ENCODE measurements at regions not wholly inside any gene's neighbourhood (a gene's known extent, or its start where the extent isn't known, plus 50 kb on each side); places are given as distances from the start of the nearest gene placed in this dataset.
A peak's percentile ranks its signal among the peaks of the same experiment; 100 is the strongest.

DNA sequence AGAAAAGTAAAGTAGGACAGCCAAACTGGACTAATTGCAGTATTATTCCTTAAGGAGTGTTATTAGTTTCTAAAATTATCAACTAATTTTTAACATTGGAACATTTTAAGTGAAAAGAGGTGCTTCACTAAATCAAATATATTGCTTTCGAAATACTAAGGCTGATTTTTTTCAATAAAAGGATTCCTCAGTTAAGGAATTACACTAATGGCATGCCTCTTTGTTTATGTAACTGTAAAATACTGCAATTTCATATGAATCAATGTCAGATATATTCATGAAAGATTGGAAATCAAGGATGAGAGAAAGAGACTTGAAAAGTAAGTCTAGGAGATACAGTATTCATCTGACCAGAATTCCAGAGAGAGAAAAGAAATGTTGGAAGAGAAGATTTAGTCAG lies 129.8 kb downstream of the TANC2 start:
- no peak for TF ChIP-seq CTCF (conservative IDR thresholded peaks at IDR 0.05)
- no peak overlapping the region for H3K27ac ChIP-seq

- no peak for TF ChIP-seq CTCF (conservative IDR thresholded peaks at IDR 0.05)
- no peak overlapping the region for H3K27ac ChIP-seq
Measured at GRCh38 chr17:63096426-63096825, 130.4 kb downstream of the TANC2 start.

DNA sequence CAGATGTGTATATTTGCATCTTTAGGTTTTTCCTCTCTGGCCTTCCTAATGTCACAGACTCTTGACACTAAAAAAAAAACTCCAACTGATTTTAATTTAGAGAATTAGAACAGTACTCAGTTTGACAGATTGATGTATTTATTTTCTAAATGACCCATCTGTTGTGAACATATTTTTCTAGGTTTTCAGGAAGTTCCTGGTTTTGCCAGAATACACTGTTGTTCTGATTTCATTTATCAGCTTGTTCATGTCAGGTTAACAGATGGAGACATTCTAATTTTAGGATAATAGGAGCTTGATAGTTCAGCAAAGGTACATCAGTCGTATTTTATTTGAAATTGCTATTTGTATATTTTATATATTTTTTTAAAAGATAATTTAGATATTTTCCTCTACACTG lies 133.4 kb downstream of the TANC2 start:
- H3K27ac ChIP-seq: no peak overlapping the region
- TF ChIP-seq CTCF (conservative IDR thresholded peaks at IDR 0.05): no peak

DNA sequence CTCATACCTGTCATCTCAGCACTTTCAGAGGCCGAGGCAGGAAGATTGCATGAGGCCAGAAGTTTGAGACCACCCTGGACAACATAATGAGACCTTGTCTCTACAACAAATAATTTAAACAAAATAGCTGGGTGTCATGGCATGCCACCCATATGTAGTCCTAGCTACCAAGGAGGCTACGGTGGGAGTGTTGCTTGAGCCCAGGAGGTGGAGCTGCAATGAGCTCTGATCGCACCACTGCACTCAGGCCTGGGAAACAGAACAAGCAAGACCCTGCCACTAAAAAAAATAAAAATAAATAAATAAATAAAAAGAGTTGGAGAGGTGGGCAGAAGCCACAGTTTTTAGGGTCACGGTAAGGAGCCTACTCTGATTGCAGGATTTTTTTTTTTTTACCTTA lies 136.0 kb downstream of the TANC2 start:
- TF ChIP-seq CTCF (conservative IDR thresholded peaks at IDR 0.05): no peak

DNA sequence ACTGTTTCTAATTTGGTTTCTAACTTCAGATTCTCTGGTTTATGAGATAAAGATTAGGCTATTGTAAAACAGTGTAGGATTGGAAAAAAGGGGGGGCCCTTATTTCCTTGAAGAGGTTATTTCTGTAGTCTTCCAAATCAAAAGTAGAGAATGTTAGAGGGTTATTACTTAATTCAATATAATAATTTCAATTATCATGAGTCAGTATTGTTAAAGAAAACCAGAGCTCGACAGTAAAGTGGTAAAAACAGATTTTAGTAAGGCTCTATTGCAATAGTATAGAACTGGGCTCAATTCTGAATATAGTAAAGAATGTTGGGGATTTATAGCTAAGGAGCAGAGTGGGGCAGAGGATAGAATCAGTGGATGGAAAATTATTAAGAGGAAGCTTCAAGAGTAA lies 140.0 kb downstream of the TANC2 start:
- no peak for TF ChIP-seq CTCF (conservative IDR thresholded peaks at IDR 0.05)
- H3K27ac ChIP-seq: no peak overlapping the region

More for the DNA sequence above, 136.0 kb downstream of the TANC2 start:
- H3K27ac ChIP-seq: no peak overlapping the region

DNA sequence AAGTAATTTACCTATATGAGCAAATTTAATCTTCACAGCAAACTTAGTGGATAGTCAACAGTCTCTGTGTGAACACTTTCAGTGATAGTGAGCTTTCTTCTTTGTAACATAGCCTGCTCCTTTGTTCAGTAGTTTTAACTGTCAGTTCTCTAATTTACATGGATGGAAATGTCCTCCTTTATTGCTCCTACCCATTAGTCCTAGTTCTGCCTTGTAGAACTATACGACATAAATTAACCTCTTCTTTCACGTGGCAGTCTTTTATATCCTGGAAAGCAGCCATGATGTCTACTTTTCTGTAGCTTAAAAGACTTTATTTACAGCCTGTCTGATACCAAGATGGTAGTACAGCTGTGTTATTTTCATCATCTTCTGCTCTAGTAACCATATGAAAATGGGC lies 143.6 kb downstream of the TANC2 start:
- TF ChIP-seq CTCF (conservative IDR thresholded peaks at IDR 0.05): no peak
- no peak overlapping the region for H3K27ac ChIP-seq

DNA sequence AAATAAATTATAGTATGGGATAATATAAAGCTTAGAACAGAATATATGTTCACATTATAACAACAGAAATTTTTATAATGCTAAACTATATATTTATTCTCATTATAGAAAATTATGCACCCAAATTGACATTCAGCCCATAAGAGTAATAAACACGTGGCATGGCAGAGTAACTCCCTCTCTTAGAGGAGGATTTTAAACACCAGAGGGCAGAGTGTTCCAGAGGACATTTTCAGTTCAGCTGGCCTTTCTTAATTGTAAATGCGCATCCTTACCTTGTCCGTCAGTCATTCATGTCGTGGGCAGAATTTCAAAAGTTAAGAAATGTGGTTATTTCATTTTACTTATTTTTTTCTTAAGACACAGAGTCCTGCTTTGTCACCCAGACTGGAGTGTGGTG lies 147.1 kb downstream of the TANC2 start:
- TF ChIP-seq CTCF (conservative IDR thresholded peaks at IDR 0.05): peak; percentile 70
- H3K27ac ChIP-seq: no peak overlapping the region

DNA sequence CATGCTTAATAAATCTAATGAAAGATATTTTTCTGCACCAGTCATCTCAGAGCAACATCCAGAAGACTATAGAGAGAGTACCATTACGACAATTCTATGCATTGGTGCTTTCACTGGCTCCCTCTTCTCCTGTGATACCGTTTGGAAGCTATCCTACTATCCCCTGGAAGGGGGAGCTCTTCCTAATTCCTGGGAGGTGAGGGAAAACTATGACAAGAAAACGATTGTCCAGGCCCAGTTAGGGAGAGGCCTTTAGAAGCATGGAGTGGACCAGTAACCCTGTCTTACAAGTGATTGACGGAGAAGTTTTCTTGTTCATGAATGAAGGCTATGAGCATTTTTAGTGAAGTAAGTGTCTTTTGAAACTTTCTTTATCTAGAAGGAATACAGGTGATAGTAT lies 150.2 kb downstream of the TANC2 start:
- H3K27ac ChIP-seq: peak overlapping the region; percentile 65
- peak; percentile 2; the same call in 1 of the 2 replicates for TF ChIP-seq CTCF (conservative IDR thresholded peaks at IDR 0.05)
